Stimulated activated naive CD8-positive, alpha-beta T cell treated with anti-CD3 and anti-CD28 coated beads, Interleukin-15, amount 100 ng/mL, for 72 hours (primary cell): ENCODE measurements at regions not wholly inside any gene's neighbourhood (a gene's known extent, or its start where the extent isn't known, plus 50 kb on each side); places are given as distances from the start of the nearest gene placed in this dataset.

Experiments
- ATAC-seq: fragments of 150-1000 bp; cut with Tn5 transposase; 2 replicates; pipeline ENCODE4 v1.10.0; 2021; ENCODE audit warnings: mild to moderate bottlenecking, moderate library complexity
- DNase-seq, 2 donors: peaks; one replicate each; pipeline ENCODE4 v3.0.0; 2021 to 2022
- H3K27ac Mint-ChIP-seq, 2 donors: one replicate each; pipeline ENCODE4 v1.8.0; 2022; ENCODE audit warnings: mild to moderate bottlenecking in 2 of 2, mixed read lengths in 2 of 2, moderate library complexity in 2 of 2
- H3K27me3 Mint-ChIP-seq: one replicate; pipeline ENCODE4 v1.8.0; 2022; ENCODE audit warnings: mixed read lengths
- H3K4me1 Mint-ChIP-seq: one replicate; pipeline ENCODE4 v1.8.0; 2022; ENCODE audit warnings: mild to moderate bottlenecking, mixed read lengths
- H3K4me3 Mint-ChIP-seq, 2 donors: one replicate each; pipeline ENCODE4 v1.8.0; 2022; ENCODE audit warnings: mild to moderate bottlenecking in 2 of 2, mixed read lengths in 2 of 2, moderate library complexity in 1 of 2
- H3K9me3 Mint-ChIP-seq, 2 donors: one replicate each; pipeline ENCODE4 v1.8.0; 2022; ENCODE audit warnings: mixed read lengths in 2 of 2

- no peak for ATAC-seq
- Mint-ChIP-seq H3K27ac (no peak overlapping the region), H3K27me3 (peaks cover 2% of the 10 kb centered on the region), H3K4me3 (no peak overlapping the region), H3K4me1 (no peaks in the 10 kb centered on the region), H3K9me3 (no peaks in the 10 kb centered on the region)
- DNase-seq, result no peak
Observed at GRCh38 chr6:168208402-168208801, 111.2 kb downstream of the DACT2 start.

- H3K4me1 Mint-ChIP-seq, result no peaks in the 10 kb centered on the region
- DNase-seq (no peak), ATAC-seq (no peak)
- peaks cover 10% of the 10 kb centered on the region for H3K27me3 Mint-ChIP-seq
- no peaks in the 10 kb centered on the region for H3K9me3 Mint-ChIP-seq
- no peak overlapping the region for H3K4me3 Mint-ChIP-seq
- no peak overlapping the region for H3K27ac Mint-ChIP-seq
Observed at GRCh38 chr6:168207421-168208175, 112.0 kb downstream of the DACT2 start.

GRCh38 chr6:168206661-168207274, 112.8 kb downstream of the DACT2 start:
- Mint-ChIP-seq H3K27me3 (peaks cover 19% of the 10 kb centered on the region), H3K27ac (peak overlapping the region in 1 of 2 donors; percentile 8), H3K9me3 (no peaks in the 10 kb centered on the region), H3K4me1 (no peaks in the 10 kb centered on the region), H3K4me3 (no peak overlapping the region)
- DNase-seq (no peak), ATAC-seq (no peak)

- DNase-seq, result no peak
- no peaks in the 10 kb centered on the region for H3K4me1 Mint-ChIP-seq
- H3K9me3 Mint-ChIP-seq, result no peaks in the 10 kb centered on the region
- H3K27me3 Mint-ChIP-seq, result peaks cover 19% of the 10 kb centered on the region
- no peak for ATAC-seq
- H3K27ac Mint-ChIP-seq, result no peak overlapping the region
- no peak overlapping the region for H3K4me3 Mint-ChIP-seq
Observed at GRCh38 chr6:168206186-168206585, 113.4 kb downstream of the DACT2 start.

- no peak for DNase-seq
- Mint-ChIP-seq H3K27ac (no peak overlapping the region), H3K9me3 (no peaks in the 10 kb centered on the region), H3K4me3 (no peak overlapping the region), H3K4me1 (no peaks in the 10 kb centered on the region), H3K27me3 (peaks cover 33% of the 10 kb centered on the region)
- ATAC-seq, result no peak
Observed at GRCh38 chr6:168201799-168202198, 117.8 kb downstream of the DACT2 start.

- Mint-ChIP-seq H3K9me3 (no peaks in the 10 kb centered on the region), H3K27me3 (peaks cover 33% of the 10 kb centered on the region), H3K4me3 (no peak overlapping the region), H3K4me1 (no peaks in the 10 kb centered on the region), H3K27ac (no peak overlapping the region)
- DNase-seq, result no peak
- no peak for ATAC-seq
Observed at GRCh38 chr6:168201383-168201782, 118.2 kb downstream of the DACT2 start.

GRCh38 chr6:168200571-168201134, 118.9 kb downstream of the DACT2 start:
- H3K9me3 Mint-ChIP-seq, result no peaks in the 10 kb centered on the region

GRCh38 chr6:168198302-168199180, 119.5 kb upstream of the FRMD1 start:
- peaks cover 50% of the 10 kb centered on the region for H3K27me3 Mint-ChIP-seq
- DNase-seq (no peak), ATAC-seq (no peak)
- H3K4me1 Mint-ChIP-seq, result no peaks in the 10 kb centered on the region
- no peak overlapping the region for H3K4me3 Mint-ChIP-seq
- H3K9me3 Mint-ChIP-seq, result no peaks in the 10 kb centered on the region
- no peak overlapping the region for H3K27ac Mint-ChIP-seq

More at GRCh38 chr6:168200571-168201134, 118.9 kb downstream of the DACT2 start:
- Mint-ChIP-seq H3K4me3 (no peak overlapping the region), H3K4me1 (no peaks in the 10 kb centered on the region), H3K27me3 (peaks cover 34% of the 10 kb centered on the region), H3K27ac (peak overlapping the region in 1 of 2 donors; percentile 36)
- ATAC-seq (no peak), DNase-seq (no peak)

- DNase-seq, result no peak
- H3K27ac Mint-ChIP-seq, result no peak overlapping the region
Observed at GRCh38 chr6:168197636-168198301, 118.8 kb upstream of the FRMD1 start.

GRCh38 chr6:168196881-168197635, 118.0 kb upstream of the FRMD1 start:
- Mint-ChIP-seq H3K9me3 (no peaks in the 10 kb centered on the region), H3K4me3 (no peak overlapping the region), H3K27ac (no peak overlapping the region), H3K4me1 (no peaks in the 10 kb centered on the region), H3K27me3 (peaks cover 48% of the 10 kb centered on the region)
- ATAC-seq, result no peak
- no peak for DNase-seq

More at GRCh38 chr6:168197636-168198301, 118.8 kb upstream of the FRMD1 start:
- ATAC-seq, result no peak
- no peak overlapping the region for H3K4me3 Mint-ChIP-seq
- no peaks in the 10 kb centered on the region for H3K9me3 Mint-ChIP-seq
- no peaks in the 10 kb centered on the region for H3K4me1 Mint-ChIP-seq
- peaks cover 50% of the 10 kb centered on the region for H3K27me3 Mint-ChIP-seq

- Mint-ChIP-seq H3K4me1 (no peaks in the 10 kb centered on the region), H3K27me3 (peaks cover 44% of the 10 kb centered on the region), H3K4me3 (no peak overlapping the region), H3K9me3 (no peaks in the 10 kb centered on the region), H3K27ac (no peak overlapping the region)
- ATAC-seq (no peak), DNase-seq (no peak)
Observed at GRCh38 chr6:168196385-168196860, 117.4 kb upstream of the FRMD1 start.

- no peaks in the 10 kb centered on the region for H3K4me1 Mint-ChIP-seq
- peak overlapping the region in 1 of 2 donors; percentile 4 for H3K4me3 Mint-ChIP-seq
- peaks cover 45% of the 10 kb centered on the region for H3K27me3 Mint-ChIP-seq
- H3K27ac Mint-ChIP-seq, result no peak overlapping the region
- ATAC-seq (no peak), DNase-seq (no peak)
- no peaks in the 10 kb centered on the region for H3K9me3 Mint-ChIP-seq
Observed at GRCh38 chr6:168195712-168196111, 116.7 kb upstream of the FRMD1 start.

GRCh38 chr6:168194732-168195567, 115.9 kb upstream of the FRMD1 start:
- Mint-ChIP-seq H3K27ac (no peak overlapping the region), H3K4me1 (no peaks in the 10 kb centered on the region), H3K4me3 (no peak overlapping the region), H3K27me3 (peaks cover 40% of the 10 kb centered on the region), H3K9me3 (no peaks in the 10 kb centered on the region)
- DNase-seq (no peak), ATAC-seq (no peak)
